Fibroblast of the conjunctiva (primary cell): ENCODE measurements at regions not wholly inside any gene's neighbourhood (a gene's known extent, or its start where the extent isn't known, plus 50 kb on each side); places are given as distances from the start of the nearest gene placed in this dataset.
"Not testable (repeated sequence)": the region's sequence is repeated elsewhere in the genome, so short reads cannot be mapped to it uniquely, and the experiment has no call there.

Experiments used
- DNase-seq: peaks from one replicate; pipeline ENCODE4 v3.0.0-alpha.2; 2010; ENCODE audit warnings: low read depth

- no peak for DNase-seq
These were observed 201.6 kb downstream of the HNRNPD start for GRCh38 chr4:82172186-82172585.

GRCh38 chr4:82171531-82172155, 202.1 kb downstream of the HNRNPD start:
- no peak for DNase-seq

GRCh38 chr4:82149750-82150149, 224.0 kb downstream of the HNRNPD start:
- DNase-seq, result no peak

GRCh38 chr4:82145850-82146249, 227.9 kb downstream of the HNRNPD start:
- DNase-seq, result no peak

- no peak for DNase-seq
These were observed 233.4 kb downstream of the HNRNPD start for GRCh38 chr4:82140422-82140821.

- no peak for DNase-seq
These were observed 234.5 kb downstream of the HNRNPD start for GRCh38 chr4:82139287-82139686.

- DNase-seq, result no peak
These were observed 235.4 kb downstream of the HNRNPD start for GRCh38 chr4:82138374-82138773.

- no peak for DNase-seq
These were observed 237.5 kb downstream of the HNRNPD start for GRCh38 chr4:82136161-82136801.

- DNase-seq, result no peak
These were observed 245.4 kb downstream of the HNRNPD start for GRCh38 chr4:82128355-82128754.

- DNase-seq, result no peak
These were observed 247.2 kb downstream of the HNRNPD start for GRCh38 chr4:82126512-82127040.

GRCh38 chr4:82125787-82126297, 247.9 kb downstream of the HNRNPD start:
- DNase-seq, result no peak

- no peak for DNase-seq
These were observed 248.6 kb downstream of the HNRNPD start for GRCh38 chr4:82124932-82125786.

- DNase-seq, result no peak
These were observed 249.4 kb downstream of the HNRNPD start for GRCh38 chr4:82124365-82124764.

- DNase-seq, result no peak
These were observed 249.9 kb downstream of the HNRNPD start for GRCh38 chr4:82123934-82124333.

- not testable (repeated sequence) for DNase-seq
These were observed 258.6 kb downstream of the HNRNPD start for GRCh38 chr4:82115183-82115582.

GRCh38 chr4:82108506-82108905, 265.3 kb downstream of the HNRNPD start:
- DNase-seq, result no peak

- DNase-seq, result no peak
These were observed 269.2 kb downstream of the HNRNPD start for GRCh38 chr4:82104578-82104977.

- no peak for DNase-seq
These were observed 273.7 kb downstream of the HNRNPD start for GRCh38 chr4:82099928-82100579.

- no peak for DNase-seq
These were observed 276.3 kb downstream of the HNRNPD start for GRCh38 chr4:82097504-82097903.

- DNase-seq, result no peak
These were observed 283.1 kb downstream of the HNRNPD start for GRCh38 chr4:82090717-82091116.

GRCh38 chr4:82084747-82085146, 289.0 kb downstream of the HNRNPD start:
- no peak for DNase-seq

GRCh38 chr4:82077471-82077995, 296.3 kb downstream of the HNRNPD start:
- DNase-seq, result not testable (repeated sequence)
